ENCODE measurements at regions not wholly inside any gene's neighbourhood (a gene's known extent, or its start where the extent isn't known, plus 50 kb on each side); places are given as distances from the start of the nearest gene placed in this dataset.

DNA sequence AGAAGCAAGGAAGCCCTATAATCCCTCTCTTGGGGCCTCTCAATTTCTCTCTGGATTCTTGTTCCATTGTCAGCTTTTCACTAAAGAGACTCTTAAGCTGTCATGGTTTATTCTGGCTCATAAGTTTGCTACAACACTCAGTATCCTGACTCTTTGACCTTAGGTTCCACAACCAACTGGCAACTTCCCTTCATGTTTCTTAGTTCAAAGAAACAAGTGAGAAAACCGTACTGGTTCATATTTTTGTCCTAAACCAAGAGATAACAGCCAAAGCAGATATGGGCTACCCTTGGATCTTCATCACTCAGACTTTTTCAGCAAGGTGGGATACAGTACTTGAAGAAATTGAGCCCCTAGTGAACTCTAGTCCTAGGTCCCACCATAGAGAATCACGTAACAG is 109.9 kb upstream of the CRIM1 start:
- Histone ChIP-seq H3F3A (ENCODE audit: insufficient read depth) (no peaks in the 10 kb centered on the region), H3K4me2 (ENCODE audit: low read depth, low read length, poor library complexity, severe bottlenecking) (no peak overlapping the region), H2AFZ (ENCODE audit: low read depth, low read length, severe bottlenecking) (no peak overlapping the region)

DNA sequence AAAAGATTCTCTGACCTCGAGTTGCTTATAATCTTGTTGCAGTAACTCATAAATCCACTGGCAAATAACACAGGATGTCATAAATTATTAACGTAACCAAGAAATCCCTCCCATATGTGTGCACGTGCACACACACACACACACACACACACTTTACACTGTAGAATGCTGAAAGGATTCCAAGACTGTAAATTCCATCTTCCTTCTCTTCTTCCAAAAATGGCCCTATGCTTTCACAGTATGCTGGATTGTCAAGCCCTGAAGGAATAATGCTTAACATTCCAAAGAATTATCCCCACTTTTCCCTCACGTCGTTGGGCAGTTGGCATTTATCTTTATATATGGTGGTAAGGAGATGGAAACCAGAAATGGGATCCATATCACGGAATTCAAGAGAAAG is 117.5 kb upstream of the CRIM1 start:
- Histone ChIP-seq H3K4me3 (ENCODE audit: insufficient read depth, low read length, poor library complexity, severe bottlenecking) (no peak overlapping the region), H3K9me3 (ENCODE audit: insufficient read depth, low read length) (no peaks in the 10 kb centered on the region), H2AFZ (ENCODE audit: low read depth, low read length, severe bottlenecking) (no peak overlapping the region), H3F3A (ENCODE audit: insufficient read depth) (no peaks in the 10 kb centered on the region), H3K27ac (ENCODE audit: low read depth, low read length) (no peak overlapping the region), H3K27me3 (ENCODE audit: low read length) (no peaks in the 10 kb centered on the region), H3K79me2 (ENCODE audit: insufficient read depth, low read length) (no peaks in the 10 kb centered on the region), H3K9ac (ENCODE audit: low read length) (no peak overlapping the region), H3K4me2 (ENCODE audit: low read depth, low read length, poor library complexity, severe bottlenecking) (no peak overlapping the region), H3K9me2 (replicated peaks; ENCODE audit: insufficient read depth, low read length) (no peaks in the 10 kb centered on the region), H3K36me3 (ENCODE audit: low read length) (no peaks in the 10 kb centered on the region), H4K20me1 (ENCODE audit: low read depth, low read length) (no peaks in the 10 kb centered on the region)
- TF ChIP-seq, protein P1, sequence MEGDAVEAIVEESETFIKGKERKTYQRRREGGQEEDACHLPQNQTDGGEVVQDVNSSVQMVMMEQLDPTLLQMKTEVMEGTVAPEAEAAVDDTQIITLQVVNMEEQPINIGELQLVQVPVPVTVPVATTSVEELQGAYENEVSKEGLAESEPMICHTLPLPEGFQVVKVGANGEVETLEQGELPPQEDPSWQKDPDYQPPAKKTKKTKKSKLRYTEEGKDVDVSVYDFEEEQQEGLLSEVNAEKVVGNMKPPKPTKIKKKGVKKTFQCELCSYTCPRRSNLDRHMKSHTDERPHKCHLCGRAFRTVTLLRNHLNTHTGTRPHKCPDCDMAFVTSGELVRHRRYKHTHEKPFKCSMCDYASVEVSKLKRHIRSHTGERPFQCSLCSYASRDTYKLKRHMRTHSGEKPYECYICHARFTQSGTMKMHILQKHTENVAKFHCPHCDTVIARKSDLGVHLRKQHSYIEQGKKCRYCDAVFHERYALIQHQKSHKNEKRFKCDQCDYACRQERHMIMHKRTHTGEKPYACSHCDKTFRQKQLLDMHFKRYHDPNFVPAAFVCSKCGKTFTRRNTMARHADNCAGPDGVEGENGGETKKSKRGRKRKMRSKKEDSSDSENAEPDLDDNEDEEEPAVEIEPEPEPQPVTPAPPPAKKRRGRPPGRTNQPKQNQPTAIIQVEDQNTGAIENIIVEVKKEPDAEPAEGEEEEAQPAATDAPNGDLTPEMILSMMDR (IDR thresholded peaks at IDR 0.05; ENCODE audit: insufficient read depth, low read length, poor library complexity, severe bottlenecking): no peak
- TF ChIP-seq EZH2phosphoT487 (conservative IDR thresholded peaks at IDR 0.05; ENCODE audit: low read length): no peak

More for the DNA sequence above, 109.9 kb upstream of the CRIM1 start:
- no peaks in the 10 kb centered on the region for H3K27me3 ChIP-seq (ENCODE audit: low read length)
- H3K79me2 ChIP-seq (ENCODE audit: insufficient read depth, low read length): no peaks in the 10 kb centered on the region
- no peaks in the 10 kb centered on the region for H3K9me2 ChIP-seq (replicated peaks; ENCODE audit: insufficient read depth, low read length)
- no peak overlapping the region for H3K4me3 ChIP-seq (ENCODE audit: insufficient read depth, low read length, poor library complexity, severe bottlenecking)
- no peaks in the 10 kb centered on the region for H3K9me3 ChIP-seq (ENCODE audit: insufficient read depth, low read length)
- H3K36me3 ChIP-seq (ENCODE audit: low read length): no peaks in the 10 kb centered on the region
- no peak overlapping the region for H3K27ac ChIP-seq (ENCODE audit: low read depth, low read length)
- H3K9ac ChIP-seq (ENCODE audit: low read length): no peak overlapping the region
- no peak for TF ChIP-seq EZH2phosphoT487 (conservative IDR thresholded peaks at IDR 0.05; ENCODE audit: low read length)
- TF ChIP-seq, protein P1 (IDR thresholded peaks at IDR 0.05; ENCODE audit: insufficient read depth, low read length, poor library complexity, severe bottlenecking): no peak
- H4K20me1 ChIP-seq (ENCODE audit: low read depth, low read length): no peaks in the 10 kb centered on the region

DNA sequence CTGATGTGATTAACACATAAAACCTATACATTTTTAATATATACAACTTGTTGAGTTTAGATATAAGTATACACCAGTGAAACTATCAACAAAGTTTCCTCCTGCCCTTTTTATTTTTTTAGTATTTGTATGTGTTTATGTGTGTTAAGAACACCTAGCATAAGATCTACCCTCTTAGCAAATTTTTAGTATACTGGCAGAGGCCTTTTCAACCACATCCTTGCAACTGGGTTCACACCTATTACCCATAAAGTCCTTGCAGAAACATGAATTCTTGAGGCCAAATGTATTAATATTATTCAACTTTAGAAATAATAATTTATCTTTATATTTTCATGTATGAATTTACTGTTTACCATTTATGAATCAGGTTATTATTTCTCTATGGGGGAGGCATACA is 119.7 kb upstream of the CRIM1 start:
- H2AFZ ChIP-seq (ENCODE audit: low read depth, low read length, severe bottlenecking): no peak overlapping the region
- no peak overlapping the region for H3K4me2 ChIP-seq (ENCODE audit: low read depth, low read length, poor library complexity, severe bottlenecking)
- no peak overlapping the region for H3K27ac ChIP-seq (ENCODE audit: low read depth, low read length)
- no peak overlapping the region for H3K9ac ChIP-seq (ENCODE audit: low read length)
- no peaks in the 10 kb centered on the region for H3K27me3 ChIP-seq (ENCODE audit: low read length)
- H3F3A ChIP-seq (ENCODE audit: insufficient read depth): no peaks in the 10 kb centered on the region
- TF ChIP-seq, protein P1 (IDR thresholded peaks at IDR 0.05; ENCODE audit: insufficient read depth, low read length, poor library complexity, severe bottlenecking): no peak
- TF ChIP-seq EZH2phosphoT487 (conservative IDR thresholded peaks at IDR 0.05; ENCODE audit: low read length): no peak
- no peaks in the 10 kb centered on the region for H3K9me3 ChIP-seq (ENCODE audit: insufficient read depth, low read length)
- no peaks in the 10 kb centered on the region for H3K36me3 ChIP-seq (ENCODE audit: low read length)
- H3K9me2 ChIP-seq (replicated peaks; ENCODE audit: insufficient read depth, low read length): no peaks in the 10 kb centered on the region
- H3K79me2 ChIP-seq (ENCODE audit: insufficient read depth, low read length): no peaks in the 10 kb centered on the region
- H4K20me1 ChIP-seq (ENCODE audit: low read depth, low read length): no peaks in the 10 kb centered on the region
- H3K4me3 ChIP-seq (ENCODE audit: insufficient read depth, low read length, poor library complexity, severe bottlenecking): no peak overlapping the region

Measured in SU-DHL-6 (cell line).